GM12892 (cell line): ENCODE measurements at regions not wholly inside any gene's neighbourhood (a gene's known extent, or its start where the extent isn't known, plus 50 kb on each side); places are given as distances from the start of the nearest gene placed in this dataset.

Experiments
- POLR2A ChIP-seq: IDR thresholded peaks from 2 replicates; pipeline ENCODE4 v1.6.1; 2011; ENCODE audit warnings: low read depth, low read length, control low read depth
- TAF1 ChIP-seq: IDR thresholded peaks from 2 replicates; pipeline ENCODE4 v1.6.1; 2011; ENCODE audit warnings: low read depth, mild to moderate bottlenecking, control low read depth, low read length, borderline replicate concordance

- no peak for TF ChIP-seq POLR2A
- TF ChIP-seq TAF1 = no peak
These were observed 226.3 kb downstream of the ATP23 start for GRCh38 chr12:58167622-58168021.
